Caco-2 (cell line): ENCODE measurements at regions not wholly inside any gene's neighbourhood (a gene's known extent, or its start where the extent isn't known, plus 50 kb on each side); places are given as distances from the start of the nearest gene placed in this dataset.

Source experiments
- BruUV-seq: library from RNA; stranded (reverse); fragments of 400-500 nt; replicated peaks from 2 replicates; lab custom pipeline; 2021; lab: Mats Ljungman, UMichigan
- CTCF ChIA-PET: fragments of 300-600 bp; sonication (Branson Sonifier 250); formaldehyde crosslinking; loops from one replicate; lab custom pipeline; 2022; ENCODE audit warnings: antibody characterized with exemption; lab: Charles Lee
- POLR2A ChIA-PET: fragments of 300-600 bp; sonication (Branson Sonifier 250); formaldehyde crosslinking; loops from one replicate; lab custom pipeline; 2022; ENCODE audit warnings: antibody characterized with exemption; lab: Charles Lee
- DNase-seq, 2 experiments: peaks; one replicate each; pipeline versions ENCODE4 v3.0.0 to v3.0.0-alpha.2; 2020 to 2022
- H3K27me3 ChIP-seq: replicated peaks from 2 replicates; pipeline ENCODE4 v1.6.0; 2011; ENCODE audit warnings: low read length; ENCODE audit not compliant: control insufficient read depth, insufficient read depth
- H3K36me3 ChIP-seq: 2 replicates; pipeline ENCODE4 v1.5.1; 2011; ENCODE audit warnings: low read length; ENCODE audit not compliant: control insufficient read depth, insufficient read depth
- H3K4me1 ChIP-seq: fragments of 250-450 bp; sonication (Bioruptor Pico); 2 replicates; pipeline ENCODE4 v1.5.1; 2020; ENCODE audit warnings: mild to moderate bottlenecking
- H3K4me3 ChIP-seq: 2 replicates; pipeline ENCODE4 v1.5.1; 2011; ENCODE audit warnings: low read depth, mild to moderate bottlenecking, control low read depth, low read length
- H3K9me3 ChIP-seq: fragments of 250-450 bp; sonication (Bioruptor Pico); 2 replicates; pipeline ENCODE4 v1.5.1; 2020; ENCODE audit warnings: mild to moderate bottlenecking, moderate library complexity
- H3K27ac Mint-ChIP-seq: one replicate; pipeline ENCODE4 v1.8.0; 2022; ENCODE audit warnings: mixed read lengths; ENCODE audit not compliant: unreplicated experiment
- H3K27me3 Mint-ChIP-seq: one replicate; pipeline ENCODE4 v1.8.0; 2022; ENCODE audit warnings: mixed read lengths; ENCODE audit not compliant: insufficient read depth, unreplicated experiment
- H3K36me3 Mint-ChIP-seq: one replicate; pipeline ENCODE4 v1.8.0; 2022; ENCODE audit warnings: mild to moderate bottlenecking, mixed read lengths; ENCODE audit not compliant: insufficient read depth, unreplicated experiment
- H3K4me1 Mint-ChIP-seq: one replicate; pipeline ENCODE4 v1.8.0; 2022; ENCODE audit warnings: low read depth, mixed read lengths; ENCODE audit not compliant: unreplicated experiment
- H3K4me3 Mint-ChIP-seq: one replicate; pipeline ENCODE4 v1.8.0; 2022; ENCODE audit warnings: mild to moderate bottlenecking, moderate library complexity, mixed read lengths; ENCODE audit not compliant: unreplicated experiment
- H3K9me3 Mint-ChIP-seq: one replicate; pipeline ENCODE4 v1.8.0; 2022; ENCODE audit warnings: mixed read lengths; ENCODE audit not compliant: unreplicated experiment
- CTCF ChIP-seq, 2 experiments: fragments of 200-600 bp in 1 of 2; IDR thresholded peaks; 1 replicate in 1 of 2; 2 replicates in 1 of 2; pipeline versions ENCODE4 v1.5.1 to v1.8.0; 2011 to 2022; ENCODE audit warnings: antibody characterized with exemption in 1 of 2, control low read depth in 1 of 2, inconsistent platforms in 1 of 2, low read depth in 1 of 2, low read length in 1 of 2, mild to moderate bottlenecking in 1 of 2, moderate library complexity in 1 of 2; ENCODE audit not compliant: insufficient read depth in 1 of 2, severe bottlenecking in 1 of 2, unreplicated experiment in 1 of 2
- intact Hi-C: fragments of 100-400 bp; cut with micrococcal nuclease; formaldehyde crosslinking; loops from one replicate; pipeline ENCODE4 v1.10.0; 2022; ENCODE audit not compliant: unreplicated experiment

GRCh38 chr1:170318736-170319135, 173.0 kb downstream of the NTMT2 start:
- Mint-ChIP-seq H3K9me3 (no peaks in the 10 kb centered on the region), H3K27me3 (peaks cover 14% of the 10 kb centered on the region), H3K4me3 (no peak overlapping the region), H3K4me1 (no peaks in the 10 kb centered on the region), H3K36me3 (no peaks in the 10 kb centered on the region), H3K27ac (no peak overlapping the region)
- CTCF ChIA-PET = no interaction called here
- intact Hi-C loops = no loop called here
- Histone ChIP-seq H3K9me3 (no peaks in the 10 kb centered on the region), H3K36me3 (no peaks in the 10 kb centered on the region), H3K4me3 (no peak overlapping the region), H3K27me3 (no peaks in the 10 kb centered on the region), H3K4me1 (no peaks in the 10 kb centered on the region)
- no peak for DNase-seq
- BruUV-seq = no TSS peak
- no peak for TF ChIP-seq CTCF (IDR thresholded peaks at IDR 0.05; ENCODE audit: insufficient read depth in 1 of 2, low read depth in 1 of 2, low read length in 1 of 2, severe bottlenecking in 1 of 2, unreplicated experiment in 1 of 2)
- POLR2A ChIA-PET = no interaction called here

- H3K4me3 Mint-ChIP-seq = no peak overlapping the region
- Histone ChIP-seq H3K27me3 (no peaks in the 10 kb centered on the region), H3K36me3 (no peaks in the 10 kb centered on the region), H3K9me3 (no peaks in the 10 kb centered on the region), H3K4me3 (no peak overlapping the region), H3K4me1 (no peaks in the 10 kb centered on the region)
- BruUV-seq = no TSS peak
- H3K36me3 Mint-ChIP-seq = no peaks in the 10 kb centered on the region
- peaks cover 9% of the 10 kb centered on the region for H3K27me3 Mint-ChIP-seq
- POLR2A ChIA-PET = no interaction called here
- TF ChIP-seq CTCF (IDR thresholded peaks at IDR 0.05; ENCODE audit: insufficient read depth in 1 of 2, low read depth in 1 of 2, low read length in 1 of 2, severe bottlenecking in 1 of 2, unreplicated experiment in 1 of 2) = no peak
- DNase-seq = no peak
- intact Hi-C loops = no loop called here
- H3K4me1 Mint-ChIP-seq = no peaks in the 10 kb centered on the region
- no peak overlapping the region for H3K27ac Mint-ChIP-seq
- CTCF ChIA-PET = no interaction called here
- H3K9me3 Mint-ChIP-seq = no peaks in the 10 kb centered on the region
Observed at GRCh38 chr1:170321113-170321512, 175.4 kb downstream of the NTMT2 start.

- intact Hi-C loops = no loop called here
- Histone ChIP-seq H3K4me3 (no peak overlapping the region), H3K9me3 (no peaks in the 10 kb centered on the region), H3K36me3 (no peaks in the 10 kb centered on the region), H3K4me1 (no peaks in the 10 kb centered on the region), H3K27me3 (no peaks in the 10 kb centered on the region)
- CTCF ChIA-PET = no interaction called here
- DNase-seq = no peak
- Mint-ChIP-seq H3K27ac (no peak overlapping the region), H3K4me3 (no peak overlapping the region), H3K9me3 (no peaks in the 10 kb centered on the region), H3K4me1 (no peaks in the 10 kb centered on the region), H3K27me3 (peaks cover 11% of the 10 kb centered on the region), H3K36me3 (no peaks in the 10 kb centered on the region)
- no TSS peak for BruUV-seq
- POLR2A ChIA-PET = no interaction called here
- TF ChIP-seq CTCF (IDR thresholded peaks at IDR 0.05; ENCODE audit: insufficient read depth in 1 of 2, low read depth in 1 of 2, low read length in 1 of 2, severe bottlenecking in 1 of 2, unreplicated experiment in 1 of 2) = no peak
Observed at GRCh38 chr1:170326186-170326585, 180.4 kb downstream of the NTMT2 start.
